Ishikawa (cell line): ENCODE measurements at regions not wholly inside any gene's neighbourhood (a gene's known extent, or its start where the extent isn't known, plus 50 kb on each side); places are given as distances from the start of the nearest gene placed in this dataset.

Experiments
- EP300 ChIP-seq: IDR thresholded peaks from 2 replicates; pipeline ENCODE4 v1.6.1; 2012; ENCODE audit warnings: borderline replicate concordance
- TCF12 ChIP-seq: IDR thresholded peaks from 2 replicates; pipeline ENCODE4 v1.6.1; 2012; ENCODE audit warnings: low read depth
- TF ChIP-seq, protein P1 (sequence below): IDR thresholded peaks from 2 replicates; pipeline ENCODE4 v1.6.1; 2012

DNA sequence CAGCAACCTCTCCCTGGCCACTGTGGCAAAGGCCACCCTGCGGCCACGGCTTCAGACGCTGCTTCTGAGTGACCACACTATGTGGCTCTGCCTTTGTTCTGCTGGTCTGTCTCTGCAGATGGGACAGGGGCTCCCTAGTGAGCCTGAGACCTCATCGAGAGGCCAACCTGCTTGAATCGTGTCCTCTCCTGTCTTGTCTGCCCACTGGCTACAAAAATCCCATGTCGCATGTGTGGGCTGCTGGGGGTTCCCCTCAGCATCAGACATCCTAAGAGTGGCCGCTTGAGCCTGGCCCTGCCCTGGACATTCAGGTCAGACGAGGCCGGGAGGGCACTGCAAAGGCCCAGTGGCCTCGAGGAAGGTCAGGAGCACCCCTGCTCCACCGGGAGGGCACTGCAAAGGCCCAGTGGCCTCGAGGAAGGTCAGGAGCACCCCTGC lies 222.9 kb downstream of the DLL1 start:
- TF ChIP-seq, protein P1, sequence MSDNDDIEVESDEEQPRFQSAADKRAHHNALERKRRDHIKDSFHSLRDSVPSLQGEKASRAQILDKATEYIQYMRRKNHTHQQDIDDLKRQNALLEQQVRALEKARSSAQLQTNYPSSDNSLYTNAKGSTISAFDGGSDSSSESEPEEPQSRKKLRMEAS: no peak
- TF ChIP-seq TCF12 (no peak), EP300 (no peak)
